HG03469 (cell line): ENCODE measurements at regions not wholly inside any gene's neighbourhood (a gene's known extent, or its start where the extent isn't known, plus 50 kb on each side); places are given as distances from the start of the nearest gene placed in this dataset.

Experiments used
- ATAC-seq: cut with Tn5 transposase; IDR thresholded peaks from one replicate; pipeline ENCODE4 v1.9.1; 2021; ENCODE audit warnings: mild to moderate bottlenecking, moderate library complexity, moderate number of reproducible peaks; ENCODE audit not compliant: unreplicated experiment

GRCh38 chr10:61100887-61101286 lies 156.9 kb upstream of the RHOBTB1 start:
- ATAC-seq = no peak

- ATAC-seq = no peak
These were observed 155.8 kb upstream of the RHOBTB1 start for GRCh38 chr10:61099756-61100155.

GRCh38 chr10:61098966-61099365 lies 155.0 kb upstream of the RHOBTB1 start:
- no peak for ATAC-seq

GRCh38 chr10:61097026-61097425 lies 153.0 kb upstream of the RHOBTB1 start:
- no peak for ATAC-seq

GRCh38 chr10:61096056-61096455 lies 152.1 kb upstream of the RHOBTB1 start:
- ATAC-seq = no peak

- ATAC-seq = no peak
These were observed 147.5 kb upstream of the RHOBTB1 start for GRCh38 chr10:61091531-61091930.

- ATAC-seq = no peak
These were observed 145.3 kb upstream of the RHOBTB1 start for GRCh38 chr10:61089251-61089650.

- ATAC-seq = no peak
These were observed 140.5 kb upstream of the RHOBTB1 start for GRCh38 chr10:61084493-61084892.

- ATAC-seq = no peak
These were observed 137.3 kb upstream of the RHOBTB1 start for GRCh38 chr10:61081301-61081700.

- no peak for ATAC-seq
These were observed 134.7 kb upstream of the RHOBTB1 start for GRCh38 chr10:61078542-61079275.

- no peak for ATAC-seq
These were observed 132.7 kb upstream of the RHOBTB1 start for GRCh38 chr10:61076572-61077114.

GRCh38 chr10:61073391-61073790 lies 129.4 kb upstream of the RHOBTB1 start:
- no peak for ATAC-seq

- ATAC-seq = no peak
These were observed 127.6 kb upstream of the RHOBTB1 start for GRCh38 chr10:61071580-61071979.

GRCh38 chr10:61068471-61068870 lies 124.5 kb upstream of the RHOBTB1 start:
- ATAC-seq = no peak

- ATAC-seq = no peak
These were observed 123.8 kb upstream of the RHOBTB1 start for GRCh38 chr10:61067671-61068336.

GRCh38 chr10:61066661-61067344 lies 122.8 kb upstream of the RHOBTB1 start:
- ATAC-seq = no peak

GRCh38 chr10:61065051-61065450 lies 121.1 kb upstream of the RHOBTB1 start:
- ATAC-seq = no peak

GRCh38 chr10:61064356-61064755 lies 120.4 kb upstream of the RHOBTB1 start:
- no peak for ATAC-seq

- ATAC-seq = no peak
These were observed 119.9 kb upstream of the RHOBTB1 start for GRCh38 chr10:61063901-61064300.

GRCh38 chr10:61063034-61063433 lies 119.0 kb upstream of the RHOBTB1 start:
- ATAC-seq = no peak

GRCh38 chr10:61061923-61062504 lies 118.0 kb upstream of the RHOBTB1 start:
- no peak for ATAC-seq
